Testis (tissue), 2 donors: ENCODE measurements at regions not wholly inside any gene's neighbourhood (a gene's known extent, or its start where the extent isn't known, plus 50 kb on each side); places are given as distances from the start of the nearest gene placed in this dataset.

ENCODE experiments used
- POLR2A ChIP-seq: fragments of 450-650 bp; IDR thresholded peaks from one replicate; pipeline ENCODE4 v1.6.1; 2017; ENCODE audit warnings: antibody characterized with exemption, mild to moderate bottlenecking, moderate library complexity
- TF ChIP-seq, protein P1 (sequence below), 3 experiments: fragments of 450-650 bp in 2 of 3; fragments of 200-600 bp in 1 of 3; sonication (generic) in 1 of 3; IDR thresholded peaks; one replicate each; pipeline ENCODE4 v1.5.1; 2016 to 2019; ENCODE audit warnings: antibody characterized with exemption in 3 of 3, mild to moderate bottlenecking in 2 of 3, moderate library complexity in 1 of 3

DNA sequence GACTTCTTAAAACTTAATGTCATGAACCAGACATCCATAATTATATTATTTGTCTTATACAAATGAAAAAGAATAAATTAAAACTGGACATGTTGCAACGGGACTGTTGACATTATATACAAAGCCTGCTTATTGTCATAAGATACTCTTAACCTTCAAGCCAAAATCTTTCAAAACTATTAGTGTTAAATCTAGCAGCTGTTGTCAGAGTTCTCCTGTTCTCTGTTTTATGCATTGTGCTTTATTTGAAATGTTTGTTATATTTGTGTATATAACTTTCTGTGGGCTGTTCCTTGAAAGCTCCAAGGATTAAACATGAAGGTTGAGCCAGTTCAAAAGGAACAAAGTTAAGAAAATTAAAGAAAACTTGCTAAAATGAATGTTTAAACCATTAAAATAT lies 335.5 kb upstream of the NT5C1B start:
- TF ChIP-seq POLR2A, result no peak
- TF ChIP-seq, protein P1, sequence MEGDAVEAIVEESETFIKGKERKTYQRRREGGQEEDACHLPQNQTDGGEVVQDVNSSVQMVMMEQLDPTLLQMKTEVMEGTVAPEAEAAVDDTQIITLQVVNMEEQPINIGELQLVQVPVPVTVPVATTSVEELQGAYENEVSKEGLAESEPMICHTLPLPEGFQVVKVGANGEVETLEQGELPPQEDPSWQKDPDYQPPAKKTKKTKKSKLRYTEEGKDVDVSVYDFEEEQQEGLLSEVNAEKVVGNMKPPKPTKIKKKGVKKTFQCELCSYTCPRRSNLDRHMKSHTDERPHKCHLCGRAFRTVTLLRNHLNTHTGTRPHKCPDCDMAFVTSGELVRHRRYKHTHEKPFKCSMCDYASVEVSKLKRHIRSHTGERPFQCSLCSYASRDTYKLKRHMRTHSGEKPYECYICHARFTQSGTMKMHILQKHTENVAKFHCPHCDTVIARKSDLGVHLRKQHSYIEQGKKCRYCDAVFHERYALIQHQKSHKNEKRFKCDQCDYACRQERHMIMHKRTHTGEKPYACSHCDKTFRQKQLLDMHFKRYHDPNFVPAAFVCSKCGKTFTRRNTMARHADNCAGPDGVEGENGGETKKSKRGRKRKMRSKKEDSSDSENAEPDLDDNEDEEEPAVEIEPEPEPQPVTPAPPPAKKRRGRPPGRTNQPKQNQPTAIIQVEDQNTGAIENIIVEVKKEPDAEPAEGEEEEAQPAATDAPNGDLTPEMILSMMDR (IDR thresholded peaks at IDR 0.05), result no peak
